H9 (cell line): ENCODE measurements at regions not wholly inside any gene's neighbourhood (a gene's known extent, or its start where the extent isn't known, plus 50 kb on each side); places are given as distances from the start of the nearest gene placed in this dataset.

Experiments
- DNase-seq: peaks from one replicate; pipeline ENCODE4 v3.0.0-alpha.2; 2017
- H2AFZ ChIP-seq: one replicate; pipeline ENCODE4 v1.6.1; 2013; ENCODE audit warnings: mild to moderate bottlenecking, low read length, control low read depth, moderate library complexity
- H2AK5ac ChIP-seq: 2 replicates; pipeline ENCODE4 v1.6.1; 2013; ENCODE audit warnings: low read length, control low read depth, mixed read lengths; ENCODE audit not compliant: insufficient read length
- H2BK120ac ChIP-seq: one replicate; pipeline ENCODE4 v1.6.1; 2013; ENCODE audit warnings: low read depth, mild to moderate bottlenecking, low read length, control low read depth, inconsistent platforms; ENCODE audit not compliant: poor library complexity, severe bottlenecking
- H2BK12ac ChIP-seq: 2 replicates; pipeline ENCODE4 v1.6.1; 2013; ENCODE audit warnings: low read length, control low read depth, mixed read lengths, low read depth; ENCODE audit not compliant: insufficient read length
- H2BK15ac ChIP-seq: 2 replicates; pipeline ENCODE4 v1.6.1; 2013; ENCODE audit warnings: low read depth, low read length, control low read depth
- H2BK20ac ChIP-seq: one replicate; pipeline ENCODE4 v1.6.1; 2013; ENCODE audit warnings: low read depth, mild to moderate bottlenecking, low read length, control low read depth, inconsistent platforms; ENCODE audit not compliant: poor library complexity, severe bottlenecking
- H2BK5ac ChIP-seq: 2 replicates; pipeline ENCODE4 v1.6.1; 2013; ENCODE audit warnings: low read length, control low read depth, mixed read lengths; ENCODE audit not compliant: insufficient read length
- H3K14ac ChIP-seq: 2 replicates; pipeline ENCODE4 v1.6.1; 2013; ENCODE audit warnings: low read length, control low read depth; ENCODE audit not compliant: insufficient read depth
- H3K18ac ChIP-seq: 2 replicates; pipeline ENCODE4 v1.6.1; 2013; ENCODE audit warnings: low read depth, mild to moderate bottlenecking, mixed read lengths, low read length, control low read depth; ENCODE audit not compliant: insufficient read length
- H3K23ac ChIP-seq: 2 replicates; pipeline ENCODE4 v1.6.1; 2013; ENCODE audit warnings: low read length, control low read depth, mixed read lengths, low read depth; ENCODE audit not compliant: insufficient read length
- H3K23me2 ChIP-seq: 2 replicates; pipeline ENCODE4 v1.6.1; 2013; ENCODE audit warnings: low read depth, mild to moderate bottlenecking, mixed read lengths, low read length, control low read depth; ENCODE audit not compliant: insufficient read length, poor library complexity, severe bottlenecking
- H3K27ac ChIP-seq: 2 replicates; pipeline ENCODE4 v1.5.1; 2013; ENCODE audit warnings: low read length, control low read depth, mixed read lengths, low read depth; ENCODE audit not compliant: insufficient read length
- H3K27me3 ChIP-seq: 2 replicates; pipeline ENCODE4 v1.6.1; 2013; ENCODE audit warnings: low read length, control low read depth, inconsistent platforms; ENCODE audit not compliant: insufficient read depth
- H3K4ac ChIP-seq: 2 replicates; pipeline ENCODE4 v1.6.1; 2013; ENCODE audit warnings: low read depth, mild to moderate bottlenecking, control low read depth, inconsistent platforms, low read length, moderate library complexity
- H3K4me1 ChIP-seq: 2 replicates; pipeline ENCODE4 v1.6.1; 2013; ENCODE audit warnings: low read length, control low read depth, inconsistent platforms; ENCODE audit not compliant: insufficient read depth
- H3K4me2 ChIP-seq: 2 replicates; pipeline ENCODE4 v1.6.1; 2013; ENCODE audit warnings: low read length, control low read depth, mixed read lengths; ENCODE audit not compliant: insufficient read length, insufficient read depth
- H3K56ac ChIP-seq: 2 replicates; pipeline ENCODE4 v1.6.1; 2013; ENCODE audit warnings: low read depth, mild to moderate bottlenecking, mixed read lengths, low read length, control low read depth; ENCODE audit not compliant: insufficient read length
- H3K79me1 ChIP-seq: 2 replicates; pipeline ENCODE4 v1.6.1; 2013; ENCODE audit warnings: low read depth, mild to moderate bottlenecking, moderate library complexity, low read length, control low read depth, inconsistent platforms; ENCODE audit not compliant: insufficient read depth, poor library complexity, severe bottlenecking
- H3K79me2 ChIP-seq: 2 replicates; pipeline ENCODE4 v1.6.1; 2013; ENCODE audit warnings: low read length, control low read depth, inconsistent platforms; ENCODE audit not compliant: insufficient read depth
- H3K9ac ChIP-seq: 2 replicates; pipeline ENCODE4 v1.6.1; 2013; ENCODE audit warnings: low read length, control low read depth, mixed read lengths; ENCODE audit not compliant: insufficient read length; ENCODE audit errors: extremely low read depth
- H3K9me3 ChIP-seq: one replicate; pipeline ENCODE4 v1.6.1; 2013; ENCODE audit warnings: low read depth, low read length, inconsistent platforms; ENCODE audit not compliant: control insufficient read depth
- H3T11ph ChIP-seq: one replicate; pipeline ENCODE4 v1.6.1; 2013; ENCODE audit warnings: mild to moderate bottlenecking, low read length, control low read depth, inconsistent platforms
- H4K20me1 ChIP-seq: one replicate; pipeline ENCODE4 v1.6.1; 2013; ENCODE audit not compliant: control insufficient read depth, insufficient read length, insufficient read depth
- H4K5ac ChIP-seq: 2 replicates; pipeline ENCODE4 v1.6.1; 2013; ENCODE audit warnings: low read depth, mild to moderate bottlenecking, mixed read lengths, low read length, control low read depth; ENCODE audit not compliant: insufficient read length
- H4K8ac ChIP-seq: replicated peaks from 2 replicates; pipeline ENCODE4 v1.6.1; 2013; ENCODE audit warnings: low read length, control low read depth, mixed read lengths, low read depth; ENCODE audit not compliant: insufficient read length
- H4K91ac ChIP-seq: 2 replicates; pipeline ENCODE4 v1.6.1; 2013; ENCODE audit warnings: low read depth, mild to moderate bottlenecking, moderate library complexity, mixed read lengths, low read length, control low read depth; ENCODE audit not compliant: insufficient read length
- H3K27ac Mint-ChIP-seq, 3 experiments: 2 replicates in 2 of 3; 3 replicates in 1 of 3; pipeline ENCODE4 v1.8.0; 2020 to 2021; ENCODE audit warnings: mixed read lengths in 3 of 3, mild to moderate bottlenecking in 1 of 3, moderate library complexity in 1 of 3
- H3K27me3 Mint-ChIP-seq: 2 replicates; pipeline ENCODE4 v1.8.0; 2021; ENCODE audit warnings: low read depth, mild to moderate bottlenecking, moderate library complexity, mixed read lengths
- H3K36me3 Mint-ChIP-seq, 3 experiments: 2 replicates in 2 of 3; 3 replicates in 1 of 3; pipeline ENCODE4 v1.8.0; 2020 to 2021; ENCODE audit warnings: low read depth in 3 of 3, mixed read lengths in 3 of 3; ENCODE audit not compliant: insufficient read depth in 1 of 3
- H3K4me1 Mint-ChIP-seq, 2 experiments: 2 replicates each; pipeline ENCODE4 v1.8.0; 2020; ENCODE audit warnings: mixed read lengths in 2 of 2
- H3K4me3 Mint-ChIP-seq, 2 experiments: 2 replicates in 1 of 2; 3 replicates in 1 of 2; pipeline ENCODE4 v1.8.0; 2020 to 2021; ENCODE audit warnings: mild to moderate bottlenecking in 2 of 2, mixed read lengths in 2 of 2, moderate library complexity in 1 of 2
- H3K9me3 Mint-ChIP-seq, 2 experiments: 2 replicates in 1 of 2; 3 replicates in 1 of 2; pipeline ENCODE4 v1.8.0; 2020; ENCODE audit warnings: mild to moderate bottlenecking in 2 of 2, mixed read lengths in 2 of 2, moderate library complexity in 1 of 2
- WGBS: extraction: QIAGEN DNeasy Blood & Tissue Kit; methylation state at CpG from one replicate; pipeline ENCODE4 v1.1.7; 2013; ENCODE audit warnings: missing lambda C conversion rate, low lambda C conversion rate, mixed read lengths; ENCODE audit not compliant: insufficient read length; ENCODE audit errors: extremely low coverage; 5-methylcytosine and 5-hydroxymethylcytosine counted together
- TF ChIP-seq, protein P1 (sequence below): fragments of 200-600 bp; sonication (generic); conservative IDR thresholded peaks from 3 replicates; pipeline ENCODE4 v1.8.0; 2021; ENCODE audit warnings: antibody characterized with exemption, mild to moderate bottlenecking

DNA sequence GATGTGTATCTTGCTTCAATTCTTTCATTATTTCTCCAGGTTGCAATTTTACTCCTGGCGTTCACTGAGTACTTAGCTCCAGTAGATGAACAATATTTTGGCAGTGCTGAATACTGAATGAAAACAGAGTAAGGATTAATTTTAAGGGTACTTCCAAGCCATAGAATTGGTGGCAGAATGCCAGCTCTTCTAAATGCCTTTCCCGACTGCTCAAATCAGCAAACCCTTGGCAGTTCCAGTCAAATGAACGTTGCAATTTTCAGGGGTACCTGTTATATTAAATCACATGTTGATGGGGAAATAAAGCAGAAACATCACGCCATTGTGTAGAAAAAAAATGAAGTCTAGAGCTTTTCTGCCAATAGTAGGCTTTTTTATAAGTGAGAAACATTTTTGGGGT, 282.4 kb upstream of the RPS23 start:
- Histone ChIP-seq H3K23me2 (no peaks in the 10 kb centered on the region), H2BK12ac (no peak overlapping the region), H3K18ac (no peak overlapping the region), H3K23ac (no peak overlapping the region), H3K4me2 (no peak overlapping the region), H3T11ph (no peak overlapping the region), H2BK20ac (no peak overlapping the region), H4K5ac (no peak overlapping the region), H3K4ac (no peak overlapping the region), H2AK5ac (no peak overlapping the region), H2AFZ (no peak overlapping the region), H4K20me1 (no peaks in the 10 kb centered on the region), H4K91ac (no peak overlapping the region), H2BK15ac (no peak overlapping the region), H3K79me1 (no peaks in the 10 kb centered on the region), H3K4me1 (no peaks in the 10 kb centered on the region), H2BK5ac (no peak overlapping the region), H3K79me2 (no peaks in the 10 kb centered on the region), H3K27ac (no peak overlapping the region), H3K9ac (no peak overlapping the region), H2BK120ac (no peak overlapping the region), H3K9me3 (no peaks in the 10 kb centered on the region), H3K27me3 (no peaks in the 10 kb centered on the region), H3K56ac (no peak overlapping the region), H4K8ac (no peak overlapping the region), H3K14ac (no peak overlapping the region)
- Mint-ChIP-seq H3K4me3 (no peak overlapping the region), H3K4me1 (no peaks in the 10 kb centered on the region), H3K36me3 (peaks cover 0 to 4% (median 2%) of the 10 kb centered on the region in 3 experiments; a peak in 2 of 7 replicates), H3K9me3 (peaks cover 0 to 2% of the 10 kb centered on the region in 2 experiments; a peak in 1 of 5 replicates), H3K27me3 (no peaks in the 10 kb centered on the region), H3K27ac (no peak overlapping the region)
- no CpG with 5 or more reads among the region's 4 CpGs for WGBS
- TF ChIP-seq, protein P1, sequence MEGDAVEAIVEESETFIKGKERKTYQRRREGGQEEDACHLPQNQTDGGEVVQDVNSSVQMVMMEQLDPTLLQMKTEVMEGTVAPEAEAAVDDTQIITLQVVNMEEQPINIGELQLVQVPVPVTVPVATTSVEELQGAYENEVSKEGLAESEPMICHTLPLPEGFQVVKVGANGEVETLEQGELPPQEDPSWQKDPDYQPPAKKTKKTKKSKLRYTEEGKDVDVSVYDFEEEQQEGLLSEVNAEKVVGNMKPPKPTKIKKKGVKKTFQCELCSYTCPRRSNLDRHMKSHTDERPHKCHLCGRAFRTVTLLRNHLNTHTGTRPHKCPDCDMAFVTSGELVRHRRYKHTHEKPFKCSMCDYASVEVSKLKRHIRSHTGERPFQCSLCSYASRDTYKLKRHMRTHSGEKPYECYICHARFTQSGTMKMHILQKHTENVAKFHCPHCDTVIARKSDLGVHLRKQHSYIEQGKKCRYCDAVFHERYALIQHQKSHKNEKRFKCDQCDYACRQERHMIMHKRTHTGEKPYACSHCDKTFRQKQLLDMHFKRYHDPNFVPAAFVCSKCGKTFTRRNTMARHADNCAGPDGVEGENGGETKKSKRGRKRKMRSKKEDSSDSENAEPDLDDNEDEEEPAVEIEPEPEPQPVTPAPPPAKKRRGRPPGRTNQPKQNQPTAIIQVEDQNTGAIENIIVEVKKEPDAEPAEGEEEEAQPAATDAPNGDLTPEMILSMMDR: no peak
- no peak for DNase-seq
